Tibial nerve (tissue), 4 donors: ENCODE measurements at regions not wholly inside any gene's neighbourhood (a gene's known extent, or its start where the extent isn't known, plus 50 kb on each side); places are given as distances from the start of the nearest gene placed in this dataset.

Experiments
- DNase-seq, 2 donors: peaks; one replicate each; pipeline ENCODE4 v3.0.0-alpha.2; 2019; ENCODE audit warnings: low spot score in 2 of 2
- H3K27ac ChIP-seq, 4 donors: fragments of 200-600 bp; sonication (generic) in 3 of 4; one replicate each; pipeline ENCODE4 v1.5.1; 2017 to 2019; ENCODE audit warnings: mild to moderate bottlenecking in 1 of 4
- H3K27me3 ChIP-seq, 2 donors: fragments of 200-600 bp; sonication (generic) in 1 of 2; one replicate each; pipeline versions ENCODE4 v1.5.1 to v1.6.0; 2017 to 2019
- H3K36me3 ChIP-seq, 3 donors: fragments of 200-600 bp; sonication (generic); one replicate each; pipeline ENCODE4 v1.5.1; 2018 to 2019
- H3K4me1 ChIP-seq, 4 donors: fragments of 200-600 bp; sonication (generic) in 3 of 4; one replicate each; pipeline ENCODE4 v1.5.1; 2017 to 2019
- H3K4me3 ChIP-seq, 4 donors: fragments of 200-600 bp; sonication (generic) in 3 of 4; one replicate each; pipeline ENCODE4 v1.5.1; 2017 to 2019; ENCODE audit warnings: mild to moderate bottlenecking in 1 of 4, moderate library complexity in 1 of 4
- H3K9me3 ChIP-seq, 4 donors: fragments of 200-600 bp; sonication (generic) in 3 of 4; one replicate each; pipeline ENCODE4 v1.5.1; 2017 to 2019
- CTCF ChIP-seq, 5 experiments: fragments of 200-600 bp in 3 of 5; fragments of 450-650 bp in 2 of 5; sonication (generic) in 3 of 5; IDR thresholded peaks; one replicate each; pipeline ENCODE4 v1.5.1; 2016 to 2019; ENCODE audit warnings: antibody characterized with exemption in 5 of 5, mild to moderate bottlenecking in 3 of 5, moderate library complexity in 2 of 5
- EP300 ChIP-seq, 2 donors: sonication (generic); formaldehyde crosslinking; IDR thresholded peaks; one replicate each; pipeline ENCODE4 v1.6.1; 2017; ENCODE audit warnings: antibody characterized with exemption in 2 of 2, mild to moderate bottlenecking in 1 of 2
- POLR2A ChIP-seq, 2 donors: fragments of 450-650 bp; IDR thresholded peaks; one replicate each; pipeline ENCODE4 v1.6.1; 2017; ENCODE audit warnings: antibody characterized with exemption in 2 of 2, mild to moderate bottlenecking in 2 of 2, moderate library complexity in 2 of 2
- WGBS, 2 donors: methylation state at CpG; one replicate each; pipeline ENCODE4 v1.1.5; 2018; 5-methylcytosine and 5-hydroxymethylcytosine counted together

- no peaks in the 10 kb centered on the region for H3K27me3 ChIP-seq
- H3K36me3 ChIP-seq, result no peaks in the 10 kb centered on the region
- WGBS, 2 donors, result 43 to 78% methylated on average over 1 of the region's 1 CpG
- no peak overlapping the region for H3K4me3 ChIP-seq
- no peaks in the 10 kb centered on the region for H3K9me3 ChIP-seq
- no peak for DNase-seq
- H3K4me1 ChIP-seq, result no peaks in the 10 kb centered on the region
- H3K27ac ChIP-seq, result no peak overlapping the region
- TF ChIP-seq POLR2A (IDR thresholded peaks at IDR 0.05) (no peak), CTCF (IDR thresholded peaks at IDR 0.05) (no peak), EP300 (IDR thresholded peaks at IDR 0.05) (no peak)
These were observed 739.8 kb upstream of the AUTS2 start for GRCh38 chr7:68858497-68858896.

- Histone ChIP-seq H3K4me3 (no peak overlapping the region), H3K27me3 (no peaks in the 10 kb centered on the region), H3K27ac (no peak overlapping the region), H3K36me3 (no peaks in the 10 kb centered on the region), H3K9me3 (no peaks in the 10 kb centered on the region), H3K4me1 (no peaks in the 10 kb centered on the region)
- no peak for DNase-seq
- TF ChIP-seq CTCF (IDR thresholded peaks at IDR 0.05) (no peak), POLR2A (IDR thresholded peaks at IDR 0.05) (no peak), EP300 (IDR thresholded peaks at IDR 0.05) (no peak)
- 88 to 89% methylated on average over 7 of the region's 7 CpGs for WGBS, 2 donors
These were observed 737.1 kb upstream of the AUTS2 start for GRCh38 chr7:68861171-68861570.

GRCh38 chr7:68862261-68862660, 736.0 kb upstream of the AUTS2 start:
- Histone ChIP-seq H3K9me3 (no peaks in the 10 kb centered on the region), H3K4me3 (no peak overlapping the region), H3K4me1 (no peaks in the 10 kb centered on the region), H3K36me3 (no peaks in the 10 kb centered on the region), H3K27ac (no peak overlapping the region), H3K27me3 (no peaks in the 10 kb centered on the region)
- 82 to 90% methylated on average over 6 of the region's 6 CpGs for WGBS, 2 donors
- no peak for DNase-seq
- no peak for TF ChIP-seq POLR2A (IDR thresholded peaks at IDR 0.05)
- TF ChIP-seq CTCF (IDR thresholded peaks at IDR 0.05), result no peak
- TF ChIP-seq EP300 (IDR thresholded peaks at IDR 0.05), result no peak

- no peak for DNase-seq
- Histone ChIP-seq H3K9me3 (no peaks in the 10 kb centered on the region), H3K4me3 (no peak overlapping the region), H3K4me1 (no peaks in the 10 kb centered on the region), H3K27ac (no peak overlapping the region), H3K36me3 (no peaks in the 10 kb centered on the region), H3K27me3 (no peaks in the 10 kb centered on the region)
- TF ChIP-seq CTCF (IDR thresholded peaks at IDR 0.05) (no peak), EP300 (IDR thresholded peaks at IDR 0.05) (no peak), POLR2A (IDR thresholded peaks at IDR 0.05) (no peak)
- WGBS, 2 donors, result 82 to 88% methylated on average over 4 of the region's 4 CpGs
These were observed 735.5 kb upstream of the AUTS2 start for GRCh38 chr7:68862736-68863135.

- Histone ChIP-seq H3K9me3 (no peaks in the 10 kb centered on the region), H3K27me3 (no peaks in the 10 kb centered on the region), H3K36me3 (no peaks in the 10 kb centered on the region), H3K4me1 (no peaks in the 10 kb centered on the region), H3K27ac (no peak overlapping the region), H3K4me3 (no peak overlapping the region)
- 72 to 73% methylated on average over 6 of the region's 6 CpGs for WGBS, 2 donors
- DNase-seq, result no peak
- TF ChIP-seq POLR2A (IDR thresholded peaks at IDR 0.05) (no peak), EP300 (IDR thresholded peaks at IDR 0.05) (no peak), CTCF (IDR thresholded peaks at IDR 0.05) (no peak)
These were observed 732.7 kb upstream of the AUTS2 start for GRCh38 chr7:68865351-68866199.
